ENCODE measurements at regions not wholly inside any gene's neighbourhood (a gene's known extent, or its start where the extent isn't known, plus 50 kb on each side); places are given as distances from the start of the nearest gene placed in this dataset.

GRCh38 chr10:36221101-36221500, 579.0 kb upstream of the FZD8 start:
- TF ChIP-seq, protein P1, sequence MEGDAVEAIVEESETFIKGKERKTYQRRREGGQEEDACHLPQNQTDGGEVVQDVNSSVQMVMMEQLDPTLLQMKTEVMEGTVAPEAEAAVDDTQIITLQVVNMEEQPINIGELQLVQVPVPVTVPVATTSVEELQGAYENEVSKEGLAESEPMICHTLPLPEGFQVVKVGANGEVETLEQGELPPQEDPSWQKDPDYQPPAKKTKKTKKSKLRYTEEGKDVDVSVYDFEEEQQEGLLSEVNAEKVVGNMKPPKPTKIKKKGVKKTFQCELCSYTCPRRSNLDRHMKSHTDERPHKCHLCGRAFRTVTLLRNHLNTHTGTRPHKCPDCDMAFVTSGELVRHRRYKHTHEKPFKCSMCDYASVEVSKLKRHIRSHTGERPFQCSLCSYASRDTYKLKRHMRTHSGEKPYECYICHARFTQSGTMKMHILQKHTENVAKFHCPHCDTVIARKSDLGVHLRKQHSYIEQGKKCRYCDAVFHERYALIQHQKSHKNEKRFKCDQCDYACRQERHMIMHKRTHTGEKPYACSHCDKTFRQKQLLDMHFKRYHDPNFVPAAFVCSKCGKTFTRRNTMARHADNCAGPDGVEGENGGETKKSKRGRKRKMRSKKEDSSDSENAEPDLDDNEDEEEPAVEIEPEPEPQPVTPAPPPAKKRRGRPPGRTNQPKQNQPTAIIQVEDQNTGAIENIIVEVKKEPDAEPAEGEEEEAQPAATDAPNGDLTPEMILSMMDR (IDR thresholded peaks at IDR 0.05 in 4 of 5, conservative IDR thresholded peaks at IDR 0.05 in 1 of 5) = no peak
- TF ChIP-seq POLR2A (IDR thresholded peaks at IDR 0.05) = no peak

All from gastrocnemius medialis (tissue), 4 donors.